GM21360 (cell line): ENCODE measurements at regions not wholly inside any gene's neighbourhood (a gene's known extent, or its start where the extent isn't known, plus 50 kb on each side); places are given as distances from the start of the nearest gene placed in this dataset.

Source experiments
- ATAC-seq: cut with Tn5 transposase; IDR thresholded peaks from one replicate; pipeline ENCODE4 v1.9.1; 2021; ENCODE audit warnings: mild to moderate bottlenecking, moderate library complexity; ENCODE audit not compliant: unreplicated experiment

DNA sequence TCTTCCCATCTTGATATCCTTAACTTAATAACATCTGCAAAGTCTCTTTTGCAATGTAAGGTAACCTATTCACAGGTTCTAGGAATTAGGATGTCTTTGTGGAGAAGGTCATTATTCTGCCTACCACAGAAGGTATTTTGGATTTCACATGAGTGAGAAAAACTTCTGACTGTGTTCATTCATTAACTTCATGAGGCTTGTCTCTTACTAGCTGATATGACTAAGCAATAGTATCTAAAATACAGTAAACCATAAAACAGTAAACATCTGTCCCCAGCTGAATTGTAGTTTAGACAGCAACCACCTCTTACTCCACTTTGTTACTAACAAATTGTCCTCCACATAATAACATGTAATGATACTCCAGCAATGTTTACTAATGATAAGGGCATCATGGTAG, 198.1 kb downstream of the SEC23A start:
- no peak for ATAC-seq

DNA sequence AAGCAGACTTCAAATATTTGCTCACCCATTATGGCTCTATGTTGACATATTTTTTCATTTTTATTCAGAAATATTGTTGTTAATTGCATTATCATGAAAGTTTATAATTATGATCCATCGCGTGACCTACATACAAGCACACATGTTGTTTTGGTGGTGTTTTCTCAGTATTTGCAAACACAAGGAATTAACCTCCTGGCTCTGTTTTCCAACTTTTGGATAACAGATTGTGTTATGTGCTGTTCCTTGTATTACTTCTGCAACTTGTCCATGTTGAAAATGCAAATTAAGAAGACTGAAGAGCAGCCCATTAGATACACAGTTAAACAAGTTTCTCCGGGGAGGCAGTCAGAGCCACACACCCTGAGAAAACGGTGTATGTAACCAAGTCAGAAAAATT, 201.2 kb downstream of the SEC23A start:
- no peak for ATAC-seq

DNA sequence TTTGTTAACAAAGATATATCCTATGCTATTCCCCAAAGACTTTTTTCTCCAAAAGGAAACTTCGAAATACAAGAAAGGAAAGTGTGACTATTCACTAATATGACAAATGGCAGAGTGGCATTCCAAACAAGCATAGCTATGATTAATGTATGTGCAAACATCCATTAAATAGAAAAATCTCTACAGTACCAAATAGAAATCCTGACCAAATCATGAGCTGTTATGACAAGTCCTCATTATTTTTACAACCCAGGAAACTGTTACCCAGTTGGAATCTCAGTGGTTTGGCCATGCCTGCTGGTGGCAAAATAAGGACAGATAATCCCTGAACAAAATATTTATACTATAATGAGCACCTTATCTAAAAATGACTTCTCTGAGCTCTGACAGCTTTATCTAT, 202.1 kb downstream of the SEC23A start:
- ATAC-seq = no peak

DNA sequence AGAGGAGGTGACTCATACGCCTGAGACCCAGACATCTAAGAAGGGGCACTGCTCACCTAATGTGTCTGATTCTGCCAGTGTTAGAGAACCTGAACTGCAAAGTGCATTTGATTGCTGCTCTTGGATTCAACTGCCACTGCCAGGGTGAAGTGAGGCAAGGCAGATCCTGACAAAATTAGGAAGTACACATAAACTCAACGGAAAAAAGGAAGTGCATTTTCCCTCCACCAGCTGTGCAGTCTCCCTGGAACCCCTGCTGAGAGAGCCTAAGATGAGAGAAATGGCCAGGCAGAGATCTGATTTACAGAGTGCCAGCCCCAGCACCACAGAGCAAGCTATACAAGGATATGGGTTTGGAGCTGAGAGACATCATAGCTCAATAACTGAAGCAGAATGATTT, 215.3 kb downstream of the SEC23A start:
- no peak for ATAC-seq

DNA sequence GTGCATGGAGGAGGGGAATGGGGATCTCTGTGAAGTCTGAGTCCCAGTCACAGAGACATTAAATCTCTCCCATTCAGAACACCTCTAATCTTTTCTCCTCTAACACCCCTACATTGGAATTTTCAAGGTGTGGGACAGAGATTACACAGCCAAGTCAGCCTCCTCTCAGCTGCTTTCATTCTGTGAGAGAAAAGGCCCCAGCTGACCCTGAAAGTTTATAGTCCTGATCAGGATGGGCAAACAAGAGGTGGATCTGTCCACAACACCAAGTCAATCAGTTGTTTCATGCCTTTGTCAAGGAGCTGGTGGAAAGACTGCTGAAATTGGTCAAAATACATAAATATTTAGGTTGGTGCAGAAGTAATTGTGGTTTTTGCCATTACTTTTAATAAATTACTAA, 218.9 kb downstream of the SEC23A start:
- ATAC-seq = no peak

DNA sequence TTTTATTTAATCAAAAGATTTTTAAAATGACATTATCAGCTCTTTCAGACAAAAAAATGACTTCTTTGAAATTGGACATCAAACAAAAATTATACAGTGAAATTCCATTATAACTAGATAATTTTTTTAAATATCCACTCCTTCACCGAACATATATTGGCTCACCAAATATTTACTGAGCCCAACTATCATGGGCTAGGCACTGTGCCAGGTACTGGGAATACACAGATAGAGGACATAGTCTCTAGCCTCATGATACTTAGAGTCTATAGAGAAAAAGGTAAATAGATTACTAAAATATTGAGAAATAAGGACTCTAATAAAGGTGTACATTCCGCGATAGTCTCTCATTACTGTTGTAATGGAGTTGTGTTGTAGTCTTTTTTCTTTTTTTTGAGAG, 219.9 kb downstream of the SEC23A start:
- ATAC-seq = no peak

DNA sequence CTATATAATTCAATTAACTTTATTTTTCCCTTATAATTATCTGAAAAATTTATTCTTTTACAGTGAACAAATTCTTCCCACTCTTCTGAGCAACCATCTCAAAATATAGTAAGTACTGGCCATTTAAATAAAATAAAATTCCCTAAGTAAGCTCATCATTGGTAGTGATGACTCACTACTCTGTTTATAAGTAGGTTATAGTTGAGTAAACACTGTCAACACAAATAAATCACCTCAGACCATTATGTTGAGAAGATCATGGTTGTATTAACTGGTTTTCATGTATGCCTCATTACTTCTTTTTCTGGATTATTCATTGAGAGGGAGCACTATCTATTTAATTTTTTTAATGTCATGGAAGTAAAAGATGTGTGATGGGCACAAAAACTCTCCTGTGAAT, 220.5 kb downstream of the SEC23A start:
- ATAC-seq = no peak

DNA sequence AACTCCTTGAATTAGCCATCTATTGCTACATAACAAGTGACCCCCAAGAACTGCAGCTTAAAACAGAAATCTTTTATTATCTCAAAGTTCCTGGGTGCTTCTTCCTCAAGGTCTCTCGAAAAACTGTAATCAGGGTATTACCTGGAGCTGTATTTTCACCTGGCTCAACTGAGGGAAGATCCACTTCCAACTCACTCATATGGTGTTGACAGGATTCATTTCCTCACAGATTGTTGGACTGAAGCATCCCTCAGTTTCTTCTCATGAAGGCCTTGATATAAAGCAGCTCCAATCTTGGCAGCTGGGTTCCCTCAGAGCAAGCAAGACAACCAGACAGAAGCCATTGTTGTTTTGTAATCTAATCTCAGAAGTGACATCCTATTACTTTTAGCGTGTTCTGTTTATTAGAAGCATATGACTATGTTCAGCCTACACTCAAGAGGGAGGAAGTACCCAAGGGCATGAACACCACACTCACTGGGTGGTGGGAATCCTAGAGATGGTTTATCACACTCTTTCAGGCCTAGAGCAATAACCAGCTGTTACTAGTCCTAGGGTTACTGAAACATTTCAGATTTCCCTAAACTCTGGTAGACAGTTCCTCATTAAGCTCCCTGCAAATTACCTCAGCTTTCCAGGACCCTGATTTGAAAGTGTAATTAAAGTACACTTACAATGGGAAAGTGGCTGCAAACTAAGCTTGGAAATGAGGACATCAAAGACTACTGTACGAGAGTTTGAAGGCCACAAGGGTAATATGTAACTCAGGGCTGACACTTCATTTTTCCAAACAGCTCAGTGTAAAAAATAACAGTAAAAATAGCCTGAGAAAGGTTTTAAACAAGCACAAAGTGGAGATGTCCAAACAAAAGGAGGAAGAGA, 222.2 kb downstream of the SEC23A start:
- no peak for ATAC-seq

DNA sequence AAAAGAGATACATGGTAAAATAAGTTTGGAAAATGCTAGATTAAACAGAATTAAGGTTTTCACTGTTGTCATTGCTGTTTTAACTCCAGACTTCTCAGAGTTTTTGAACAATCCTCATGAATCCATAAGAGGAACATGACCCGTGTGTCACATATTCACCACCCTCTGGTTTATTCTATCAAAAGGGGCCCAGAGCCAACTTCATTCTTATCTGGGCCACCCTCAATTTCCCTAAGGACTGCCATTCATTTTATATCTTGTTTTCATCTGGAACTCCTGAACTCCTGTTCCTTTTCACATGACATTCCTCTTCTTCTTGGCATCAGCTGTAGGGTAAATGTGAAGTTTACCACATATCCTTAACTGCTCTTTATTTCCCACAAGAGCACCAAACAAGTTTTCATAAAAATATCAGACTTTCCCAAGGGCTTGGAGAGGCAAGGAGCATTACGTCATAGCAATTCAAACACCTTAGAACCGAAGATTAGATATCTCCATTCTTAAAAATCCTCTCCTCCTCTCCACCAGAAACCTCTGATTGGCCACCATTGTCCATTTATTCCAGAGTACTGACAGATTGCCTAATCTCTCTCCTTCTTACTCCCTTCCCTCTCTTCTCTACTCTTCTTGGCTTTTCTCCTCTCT, 225.2 kb downstream of the SEC23A start:
- ATAC-seq = no peak

DNA sequence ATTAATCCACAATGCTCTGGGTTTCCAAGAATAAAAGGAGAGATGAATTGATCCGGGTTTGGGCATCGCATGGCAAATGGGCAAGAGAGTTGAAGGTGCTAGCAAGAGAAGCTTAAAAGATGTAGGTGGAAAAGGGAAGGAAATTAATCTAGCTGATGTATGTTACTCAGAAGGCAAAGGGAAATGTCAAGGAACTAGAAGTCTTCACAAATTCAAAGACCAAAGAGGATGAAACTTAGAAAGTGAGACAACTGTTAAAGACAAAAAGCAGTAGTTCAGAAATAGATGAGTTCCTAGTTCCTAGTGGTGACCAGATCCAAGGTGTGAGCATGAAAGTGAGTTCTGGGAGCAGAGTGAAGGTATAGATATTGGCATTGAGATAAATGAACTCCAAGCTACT, 228.3 kb downstream of the SEC23A start:
- ATAC-seq = no peak

DNA sequence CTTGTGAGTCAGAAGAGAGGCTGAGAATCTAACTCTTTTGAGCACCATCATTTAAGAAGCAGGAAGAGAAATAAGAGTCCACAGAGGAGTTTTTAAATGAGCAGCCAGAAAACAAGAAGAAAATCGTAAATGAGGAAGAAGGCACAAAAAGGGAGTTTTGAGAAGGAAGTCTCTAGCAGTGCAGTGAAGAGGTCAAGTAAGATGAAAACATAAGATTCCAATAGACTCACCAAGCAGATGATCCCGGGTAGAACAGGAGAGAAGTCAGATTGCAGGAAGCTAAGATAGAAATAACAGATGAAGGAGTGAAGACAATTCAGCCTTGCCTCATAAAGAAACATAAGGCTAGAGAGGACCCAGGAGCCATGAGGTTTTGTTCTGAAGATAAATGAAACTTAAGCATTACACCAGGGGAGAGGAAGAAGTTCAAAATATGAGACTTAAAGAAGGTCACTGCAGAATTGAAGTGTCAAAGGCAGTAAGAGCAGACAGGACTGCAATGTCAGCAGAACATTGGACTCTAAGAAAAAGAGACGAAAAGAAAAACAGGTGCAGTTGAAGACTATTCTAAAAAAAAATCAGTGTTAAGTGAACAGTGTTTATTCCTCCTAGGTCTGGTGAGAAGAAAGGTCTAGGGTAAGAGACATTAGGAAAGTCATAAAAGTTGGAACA, 229.0 kb downstream of the SEC23A start:
- ATAC-seq = no peak

DNA sequence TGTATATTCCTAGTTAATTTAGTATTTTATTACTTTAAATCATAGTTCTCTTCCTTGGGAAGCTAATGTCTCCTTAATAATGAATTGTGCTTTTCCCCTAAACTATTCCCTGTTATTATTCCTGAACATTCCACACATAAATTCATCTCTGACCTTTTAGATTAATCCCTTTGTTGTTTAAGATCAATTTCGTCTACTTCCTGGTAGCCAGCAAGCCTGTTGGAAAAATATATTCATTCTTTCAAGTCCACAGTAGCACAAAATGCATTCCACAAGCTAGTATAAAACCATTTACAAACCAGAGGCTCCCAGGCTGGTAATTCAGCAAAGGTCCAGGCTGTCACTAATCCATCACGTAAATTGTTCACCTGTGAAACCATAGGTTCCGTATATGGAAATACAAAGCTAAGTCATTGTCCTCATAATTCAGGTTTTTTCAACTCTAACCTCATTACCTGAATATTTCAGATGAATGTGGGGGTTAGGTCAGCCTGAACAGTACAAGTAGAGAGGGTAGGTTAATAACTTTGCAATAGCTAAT, 232.7 kb downstream of the SEC23A start:
- ATAC-seq = no peak

DNA sequence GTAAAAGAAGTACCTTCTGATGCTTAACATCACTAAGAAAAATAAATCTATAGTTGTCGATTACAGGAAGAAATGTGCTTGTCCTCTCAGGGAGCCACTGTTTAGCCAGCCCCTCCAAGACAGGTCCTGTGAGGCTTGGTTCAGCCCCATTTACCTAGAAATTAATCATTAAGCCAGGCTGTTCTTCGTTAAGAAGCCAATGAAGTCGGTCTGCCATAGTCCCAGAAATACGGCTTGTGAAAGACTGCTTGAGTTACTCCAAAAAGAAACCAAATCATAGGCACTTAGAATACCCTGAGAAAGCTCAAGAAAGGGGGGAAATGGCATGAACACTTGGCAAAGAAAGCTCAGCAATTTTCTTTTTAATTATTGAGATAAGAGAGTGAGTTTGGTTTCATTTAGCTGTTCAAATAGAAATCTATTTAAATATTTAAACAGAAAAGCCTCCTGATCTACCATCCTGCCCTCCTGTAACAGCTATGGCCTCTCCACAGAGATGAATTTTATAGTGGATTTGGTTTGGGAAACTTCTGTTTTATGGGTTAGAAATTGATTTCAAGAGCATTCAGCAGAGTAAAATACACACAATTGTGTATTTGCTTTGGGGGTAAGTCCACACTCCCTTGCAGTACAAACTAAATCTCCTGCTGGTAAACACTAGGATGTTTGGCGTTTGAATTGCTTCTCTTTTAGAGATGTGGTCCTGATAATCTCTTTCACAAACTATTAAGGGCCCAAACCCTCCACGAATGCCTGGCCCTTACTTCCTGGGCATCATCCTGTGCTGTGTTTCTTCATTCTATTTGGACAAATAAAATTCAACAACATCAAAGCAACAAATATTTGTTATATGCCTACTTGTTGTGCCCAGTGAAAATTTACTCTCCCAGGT, 234.4 kb downstream of the SEC23A start:
- no peak for ATAC-seq

DNA sequence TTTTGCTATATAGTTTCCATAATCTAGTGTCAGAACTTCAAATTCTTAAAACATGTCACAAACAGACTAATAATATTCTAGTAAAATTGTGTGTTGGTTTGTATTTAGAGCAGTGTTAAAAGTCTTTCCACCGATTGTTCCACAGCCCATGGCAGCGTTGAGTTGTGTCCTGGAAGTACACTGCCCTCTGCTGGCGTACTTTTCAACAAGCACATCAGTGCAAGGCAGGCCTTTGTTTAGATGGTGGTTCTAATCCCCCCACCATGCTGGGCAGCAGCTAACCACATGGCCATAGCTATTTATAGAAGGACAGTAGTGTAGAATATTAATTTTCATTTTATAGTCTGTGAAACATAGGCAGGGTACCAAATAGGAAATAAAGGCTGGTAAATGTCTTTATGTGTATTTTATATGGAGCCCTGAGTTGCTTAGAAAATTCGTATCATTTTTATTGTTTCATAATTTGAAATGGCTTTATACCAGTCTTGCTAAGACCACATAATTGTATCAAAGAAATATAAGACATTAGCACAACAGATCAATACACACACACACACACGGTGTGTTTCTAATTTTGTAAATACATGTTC, 235.4 kb downstream of the SEC23A start:
- ATAC-seq = peak; percentile 95

DNA sequence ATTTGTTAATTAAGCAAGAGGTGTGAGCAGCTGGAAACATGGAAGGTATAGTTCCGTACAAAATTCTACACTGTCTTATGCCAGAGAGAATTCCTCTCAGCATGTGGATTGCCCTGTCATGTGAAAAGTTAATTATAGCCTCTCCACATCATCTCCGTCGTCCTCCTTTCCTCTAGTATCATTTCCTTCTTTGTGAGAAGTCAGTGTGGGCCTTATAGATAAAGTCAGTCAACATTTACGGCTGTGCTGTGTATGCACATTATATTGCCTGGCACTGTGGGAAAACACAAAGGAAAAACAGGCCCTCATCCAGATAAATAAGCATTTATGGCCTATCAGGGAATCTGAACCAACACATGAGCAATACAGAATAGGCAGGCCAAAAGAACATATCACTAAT, 236.6 kb downstream of the SEC23A start:
- no peak for ATAC-seq

DNA sequence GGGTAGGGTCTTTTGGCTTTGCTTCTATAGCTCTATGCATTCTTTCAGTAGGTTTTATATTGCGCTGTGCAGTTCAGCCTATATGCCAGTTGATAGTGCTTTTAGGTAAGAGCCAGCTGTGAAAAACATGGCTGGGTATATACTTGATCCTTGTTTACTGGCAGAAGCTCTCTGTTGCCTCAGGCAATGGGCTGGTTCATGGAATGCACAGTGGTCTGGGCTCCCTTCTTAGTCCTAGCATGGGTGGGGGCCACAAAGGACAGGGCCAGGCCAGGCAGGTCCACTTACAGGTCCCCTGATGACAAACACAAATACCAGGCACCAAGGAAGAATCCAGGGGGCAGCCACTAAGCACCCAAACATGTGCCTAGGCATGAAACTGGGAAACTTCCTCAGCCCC, 240.7 kb downstream of the SEC23A start:
- no peak for ATAC-seq

DNA sequence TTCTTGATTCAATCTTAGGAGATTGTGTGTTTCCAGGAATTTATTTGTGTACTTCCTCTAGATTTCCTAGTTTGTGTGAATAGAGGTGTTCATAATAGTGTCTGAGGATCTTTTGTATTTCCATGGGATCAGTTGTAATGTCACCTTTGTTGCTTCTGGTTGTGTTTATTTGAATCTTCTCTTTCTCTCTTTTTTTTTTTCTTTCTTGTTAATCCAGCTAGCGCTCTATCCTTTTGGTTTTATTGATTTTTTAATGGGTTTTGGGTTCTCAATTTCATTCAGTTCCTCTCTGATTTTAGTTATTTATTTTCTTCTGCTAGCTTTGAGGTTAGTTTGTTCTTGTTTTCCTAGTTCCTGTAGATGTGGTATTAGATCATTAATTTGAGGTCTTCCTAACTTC, 242.5 kb downstream of the SEC23A start:
- no peak for ATAC-seq

DNA sequence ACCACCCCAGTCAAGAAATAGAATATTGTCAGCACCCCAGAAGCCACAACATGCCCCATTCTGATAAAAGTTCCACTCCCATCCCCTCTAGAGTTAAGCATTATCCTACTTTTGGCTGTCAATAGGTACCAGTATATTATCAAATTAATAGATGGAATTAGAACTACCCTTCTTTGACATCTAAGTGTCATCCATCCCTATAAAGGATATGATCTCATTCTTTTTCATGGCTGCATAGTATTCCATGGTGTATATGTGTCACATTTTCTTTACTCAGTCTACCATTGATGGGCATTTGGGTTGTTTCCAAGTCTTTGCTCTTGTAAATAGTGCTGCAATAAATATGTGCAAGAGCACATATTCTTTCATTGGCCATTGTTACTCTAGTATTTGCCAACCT, 246.2 kb downstream of the SEC23A start:
- ATAC-seq = no peak

DNA sequence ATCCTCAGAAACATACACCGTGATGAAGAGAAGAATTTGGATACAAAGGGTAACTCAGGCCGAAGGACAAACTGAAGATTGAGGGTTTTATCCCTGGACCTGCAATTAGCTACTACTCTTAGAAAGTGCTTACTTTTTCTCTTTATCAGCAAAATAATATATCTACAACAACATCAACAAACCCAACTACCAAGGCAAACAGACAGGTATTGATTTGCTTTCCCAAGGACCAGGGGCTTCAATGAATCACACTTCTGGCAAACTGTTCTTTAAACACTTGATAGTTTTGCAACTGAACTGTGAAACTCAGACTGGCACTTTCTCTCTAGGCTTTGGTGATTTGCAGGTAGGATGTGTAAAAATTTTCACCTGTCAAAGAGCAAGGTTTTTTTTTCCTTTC, 247.5 kb downstream of the SEC23A start:
- no peak for ATAC-seq

DNA sequence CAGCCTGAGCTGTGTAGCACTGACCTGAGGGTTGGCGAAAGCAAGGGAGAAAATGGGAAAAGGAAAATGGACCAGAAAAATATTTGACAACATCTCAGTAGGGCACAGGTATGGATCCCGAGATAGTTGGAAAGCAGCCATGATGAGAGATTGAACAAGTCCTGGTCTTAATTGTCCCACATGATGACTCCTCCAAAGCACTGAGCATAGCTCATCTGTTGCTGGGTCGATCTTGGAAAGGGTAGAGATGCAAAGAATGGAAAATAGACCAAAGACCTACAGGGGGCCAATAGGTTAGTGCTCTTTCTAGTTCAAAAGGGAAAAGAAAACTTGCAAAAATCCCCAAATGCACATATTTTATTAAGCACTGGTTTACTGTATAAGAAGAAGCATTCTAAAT, 251.9 kb downstream of the SEC23A start:
- ATAC-seq = no peak
